Activated CD4-positive, alpha-beta T cell treated with anti-CD3 and anti-CD28 coated beads, Interleukin-2, amount 50 U/mL, for 4 hours (primary cell): ENCODE measurements at regions not wholly inside any gene's neighbourhood (a gene's known extent, or its start where the extent isn't known, plus 50 kb on each side); places are given as distances from the start of the nearest gene placed in this dataset.
A peak's percentile ranks its signal among the peaks of the same experiment; 100 is the strongest.
"Not testable (repeated sequence)": the region's sequence is repeated elsewhere in the genome, so short reads cannot be mapped to it uniquely, and the experiment has no call there.

Source experiments
- DNase-seq, 2 experiments: peaks; one replicate each; pipeline ENCODE4 v3.0.0-alpha.2; 2020

DNA sequence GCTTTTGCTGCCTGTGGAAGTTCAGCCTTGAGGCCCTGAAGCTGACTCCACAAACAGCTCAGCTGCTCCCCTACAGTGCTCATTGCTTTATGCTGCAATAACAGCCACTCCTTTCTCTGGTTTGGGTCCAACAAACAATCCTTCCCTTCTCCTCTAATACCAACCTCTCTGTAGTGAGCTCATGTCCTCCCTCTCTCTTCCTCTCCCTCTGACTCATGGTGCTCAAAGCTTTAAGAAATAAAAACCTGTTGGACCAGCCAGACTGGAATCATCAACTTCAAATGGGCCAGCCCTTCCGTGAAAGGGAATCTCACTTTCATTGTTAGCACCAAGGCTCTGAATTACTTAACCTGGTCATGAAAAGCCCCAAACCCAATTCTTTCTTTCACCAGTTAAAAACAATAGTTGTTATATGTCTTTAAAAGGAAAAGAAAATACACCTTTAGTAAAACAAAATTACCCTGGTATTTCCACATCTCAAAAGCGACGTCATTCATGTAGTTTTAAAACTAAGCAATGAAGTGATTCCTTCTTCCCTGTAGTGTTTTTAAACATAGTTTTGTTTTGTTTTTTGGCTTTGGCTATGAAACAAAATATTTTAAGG lies 126.4 kb downstream of the DUSP6 start:
- no peak for DNase-seq

DNA sequence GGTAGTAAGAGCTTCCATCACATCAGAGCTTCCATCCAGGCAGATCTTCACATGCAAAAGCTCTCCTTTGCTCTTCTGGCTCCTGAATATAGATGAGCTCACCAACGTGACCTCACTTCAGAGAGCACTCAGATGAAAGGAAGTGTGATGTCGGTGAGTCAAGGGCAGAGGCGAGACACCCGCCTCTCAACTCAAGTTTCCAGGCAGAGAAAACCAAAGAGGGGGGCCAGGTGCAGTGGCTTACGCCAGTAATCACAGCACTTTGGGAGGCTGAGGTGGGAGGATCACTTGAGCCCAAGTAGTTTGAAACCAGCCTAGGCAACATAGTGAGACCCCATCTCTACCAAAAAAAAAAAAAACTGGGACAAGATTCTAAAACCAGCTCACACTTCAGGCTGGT lies 126.9 kb downstream of the DUSP6 start:
- peak; percentile 74 to 81 for DNase-seq

DNA sequence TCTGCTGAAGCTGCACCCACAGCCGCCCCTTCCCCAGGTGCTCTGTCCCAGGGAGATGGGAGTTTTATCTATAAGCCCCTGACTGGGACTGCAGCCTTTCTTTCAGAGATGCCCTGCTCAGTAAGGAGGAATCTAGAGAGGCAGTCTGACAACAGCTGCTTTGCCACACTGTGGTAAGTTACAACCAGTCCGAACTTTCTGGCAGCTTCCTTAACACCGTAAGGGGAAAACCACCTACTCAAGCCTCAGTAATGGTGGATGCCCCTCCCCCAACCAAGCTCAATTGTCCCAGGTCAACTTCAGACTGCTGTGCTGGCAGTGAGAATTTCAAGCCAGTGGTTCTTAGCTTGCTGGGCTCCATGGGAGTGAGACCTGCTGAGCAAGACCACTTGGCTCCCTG lies 129.7 kb downstream of the DUSP6 start:
- DNase-seq: not testable (repeated sequence)

DNA sequence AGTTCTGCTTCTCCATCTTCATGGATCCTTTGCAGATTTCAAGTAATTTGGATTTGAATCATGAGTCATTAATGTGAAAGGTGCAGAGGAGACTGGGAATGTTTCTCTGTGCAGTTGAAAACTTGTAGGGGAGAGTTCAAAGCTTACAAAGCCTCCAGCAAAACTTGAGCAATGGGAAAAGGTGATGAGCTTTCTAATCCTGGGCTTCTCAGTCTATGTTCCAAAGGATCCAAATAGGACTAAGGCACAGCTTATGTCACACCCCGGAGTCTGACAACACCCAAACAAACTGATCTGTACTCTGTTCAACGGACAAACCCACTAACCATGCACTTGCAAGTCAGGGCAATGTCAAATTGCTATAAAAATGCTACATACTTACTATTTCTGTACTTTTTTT lies 134.8 kb downstream of the DUSP6 start:
- no peak for DNase-seq

DNA sequence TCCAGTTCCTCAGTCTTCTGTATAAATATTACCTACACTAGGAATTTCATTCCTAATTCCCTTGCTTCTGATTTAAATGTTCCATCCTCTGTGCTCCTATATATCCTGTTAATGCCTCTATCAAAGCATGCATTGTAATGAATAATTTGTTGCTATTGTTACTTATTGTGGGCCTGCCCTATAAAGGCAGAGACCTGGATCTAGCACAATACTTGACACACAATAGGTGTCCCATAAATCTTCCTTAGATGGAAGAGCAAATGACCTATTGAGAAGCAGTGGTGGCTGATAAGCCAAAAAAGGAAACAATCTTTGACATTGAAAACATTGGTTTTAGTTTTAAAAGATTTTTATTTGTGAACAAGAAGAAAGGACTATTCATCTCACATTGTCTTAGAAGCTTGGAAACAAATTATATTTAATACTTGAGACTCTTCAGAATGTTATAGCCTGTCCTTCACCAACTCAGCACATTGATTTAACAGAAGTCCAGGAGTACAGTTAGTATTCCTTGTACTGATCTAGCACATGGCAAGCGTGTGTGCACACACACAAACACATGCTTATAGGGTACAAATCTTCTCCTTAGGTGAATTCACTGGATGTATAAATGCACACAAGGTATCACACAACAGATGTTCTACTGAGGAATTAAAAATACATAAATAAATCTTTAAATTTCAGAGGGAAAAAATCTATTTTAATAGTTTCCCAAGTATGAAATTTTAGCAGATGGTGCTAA lies 135.9 kb downstream of the DUSP6 start:
- no peak for DNase-seq

DNA sequence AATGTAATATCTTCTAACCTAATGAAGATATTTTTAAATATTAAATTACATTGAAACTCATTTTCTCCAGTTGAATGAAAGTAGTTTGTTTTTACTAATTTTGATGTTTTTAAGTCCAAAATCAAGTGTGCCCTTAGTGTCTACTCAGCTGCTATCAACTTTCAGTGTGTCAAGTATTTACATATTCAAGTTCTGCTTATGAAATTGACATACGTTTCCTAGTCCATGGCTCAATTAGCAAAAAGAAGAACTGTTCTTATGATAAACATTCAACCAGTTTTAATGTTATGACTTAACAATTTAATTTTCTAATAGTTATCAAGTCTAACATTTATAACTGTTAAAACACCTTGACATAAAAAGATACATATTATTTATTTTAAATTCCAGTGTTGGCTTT lies 137.1 kb downstream of the DUSP6 start:
- DNase-seq: no peak

DNA sequence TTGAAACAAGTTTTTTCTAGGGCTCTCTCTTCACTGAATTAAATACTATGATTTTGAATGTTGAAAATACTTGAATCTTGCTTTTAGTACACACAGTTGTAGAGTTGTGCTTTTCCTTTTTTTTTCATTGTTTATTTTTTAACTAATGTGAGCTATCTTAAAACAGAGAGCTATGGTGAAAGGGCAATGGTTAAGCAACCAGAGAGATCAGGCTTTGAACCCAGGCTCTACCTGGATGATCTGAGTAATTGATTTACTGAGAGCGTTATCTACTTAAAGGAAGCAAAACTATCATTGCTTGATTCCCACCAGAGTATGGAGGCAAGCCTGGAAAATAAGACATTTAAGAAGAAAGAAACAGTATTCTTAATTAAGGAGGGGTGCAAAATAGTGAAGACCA lies 138.6 kb downstream of the DUSP6 start:
- DNase-seq: no peak

DNA sequence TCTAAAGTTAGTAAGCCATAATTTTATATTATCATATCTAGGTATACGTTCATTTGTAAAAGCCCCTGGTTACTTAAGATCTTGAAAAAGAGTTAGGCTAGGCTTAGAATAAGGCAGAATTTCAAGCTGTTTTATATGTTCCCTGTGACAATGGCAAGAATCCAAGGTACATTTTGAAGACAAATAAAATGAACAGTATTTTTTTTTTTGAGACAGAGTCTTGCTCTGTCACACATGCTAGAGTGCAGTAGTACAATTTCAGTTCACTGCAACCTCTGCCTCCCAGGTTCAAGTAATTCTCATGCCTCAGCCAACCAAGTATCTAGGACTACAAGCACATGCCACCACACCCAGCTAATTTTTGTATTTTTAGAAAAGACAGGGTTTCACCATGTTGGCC lies 139.2 kb downstream of the DUSP6 start:
- no peak for DNase-seq

DNA sequence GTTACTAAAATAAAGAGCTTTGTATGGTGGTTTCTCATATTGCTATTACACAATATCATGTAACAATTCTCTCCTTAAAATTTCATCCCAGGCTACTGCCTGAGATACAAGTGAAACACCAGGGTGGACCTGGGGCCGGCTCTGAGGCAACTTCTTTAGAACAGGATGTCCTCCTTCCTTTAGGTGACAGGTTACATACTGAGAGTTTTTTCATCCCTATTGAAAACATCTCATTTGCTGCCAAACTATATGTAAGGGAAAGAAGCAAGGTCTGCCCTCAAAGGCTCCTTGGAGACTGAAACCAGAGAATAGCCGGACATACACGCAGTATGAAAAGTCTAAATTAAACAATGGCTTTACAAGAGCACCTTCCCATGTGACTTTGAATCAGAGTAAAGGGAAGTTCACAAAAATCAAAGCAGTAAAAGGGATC lies 139.9 kb downstream of the DUSP6 start:
- no peak for DNase-seq

DNA sequence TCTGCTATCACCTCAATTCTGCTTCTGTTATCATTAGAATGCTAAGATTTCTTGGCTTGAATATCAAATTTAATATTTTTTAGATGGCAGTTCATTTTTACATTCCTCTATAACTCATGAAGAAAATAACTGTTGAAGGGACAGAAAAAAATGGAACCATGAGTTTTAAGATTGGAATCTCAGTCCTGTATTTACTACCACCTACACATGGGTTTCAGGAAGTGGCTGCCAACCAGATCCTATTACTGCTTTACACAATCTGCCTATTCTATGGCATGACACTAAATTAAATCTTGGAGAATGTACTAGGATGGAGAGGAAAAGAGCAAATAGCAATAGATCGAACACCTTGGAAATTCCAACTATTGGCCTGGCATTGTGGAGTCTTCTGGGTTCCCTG lies 140.8 kb downstream of the DUSP6 start:
- no peak for DNase-seq

DNA sequence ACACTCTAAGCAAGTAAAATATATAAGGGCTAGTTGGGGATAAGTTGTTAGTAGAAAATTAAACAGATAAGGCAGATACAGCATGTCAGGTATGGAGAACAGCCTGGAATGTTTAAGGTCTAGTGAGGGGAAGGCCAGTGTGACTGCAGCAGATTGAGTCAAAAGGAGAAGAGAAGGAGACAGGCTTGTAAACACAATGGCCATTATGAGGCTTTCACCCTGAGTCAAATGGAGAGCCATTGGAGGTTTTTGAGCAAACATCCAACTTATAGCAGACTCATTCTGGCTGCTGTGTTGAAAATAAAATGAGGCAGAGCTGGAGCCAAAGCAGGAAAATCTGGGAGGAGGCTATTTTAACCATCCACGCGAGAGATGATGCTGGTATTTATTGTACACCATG lies 142.0 kb downstream of the DUSP6 start:
- DNase-seq: no peak

DNA sequence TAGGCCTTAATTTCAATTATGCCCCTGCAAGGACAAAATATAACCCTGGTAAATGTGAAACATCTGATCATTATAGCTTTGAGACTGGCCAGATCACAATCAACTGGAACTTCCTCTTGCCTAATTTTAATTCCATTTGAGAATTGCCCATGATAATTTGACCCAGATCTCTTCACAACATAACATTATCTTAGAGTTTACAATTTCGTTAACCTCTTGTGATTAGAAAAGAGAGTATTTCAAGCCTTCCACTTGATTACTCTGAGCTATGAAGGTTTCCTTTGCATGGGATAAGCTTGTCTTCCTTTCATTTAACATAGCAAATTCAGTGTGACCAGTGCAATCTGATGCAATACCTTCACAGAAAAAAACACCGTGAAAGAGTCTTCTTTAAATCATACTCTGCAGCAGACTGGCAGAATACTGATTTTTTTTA lies 143.6 kb downstream of the DUSP6 start:
- no peak for DNase-seq

DNA sequence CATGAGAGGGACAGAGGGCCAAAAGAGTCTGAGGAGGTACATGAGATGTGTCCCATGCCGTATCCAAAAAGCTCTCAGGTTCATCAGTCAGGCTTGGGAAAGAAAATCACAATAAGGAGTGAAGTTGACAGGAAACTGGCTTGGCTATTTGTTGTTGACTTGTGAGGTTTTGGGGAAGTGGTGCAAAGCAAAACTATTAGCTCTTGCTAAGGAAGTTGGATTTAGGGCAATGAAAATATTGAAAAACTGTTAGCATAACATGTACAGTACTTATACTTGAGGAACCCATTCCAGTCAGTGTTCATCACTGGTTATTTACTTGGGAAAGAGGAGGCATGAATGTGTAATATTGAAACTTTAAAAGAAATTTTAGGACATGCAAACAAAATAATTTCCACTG lies 145.9 kb downstream of the DUSP6 start:
- no peak for DNase-seq

DNA sequence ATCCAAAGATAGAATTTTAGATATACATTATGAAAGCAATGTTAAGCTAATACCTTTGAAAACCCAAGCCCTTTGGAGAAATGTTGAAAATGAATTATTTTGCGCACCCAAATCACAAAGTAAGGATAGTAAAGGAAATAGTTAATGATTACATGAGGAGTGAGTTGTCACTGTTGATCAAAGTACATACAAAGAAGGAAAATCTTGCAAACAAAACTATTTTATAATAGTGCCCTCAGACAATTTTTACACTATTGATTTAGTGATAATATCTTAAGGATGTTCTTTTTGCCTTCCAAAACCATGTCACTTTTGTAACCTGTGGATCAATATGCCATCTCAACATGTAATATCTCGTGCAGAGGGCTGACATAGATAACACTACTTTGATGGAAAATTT lies 146.8 kb downstream of the DUSP6 start:
- DNase-seq: no peak

DNA sequence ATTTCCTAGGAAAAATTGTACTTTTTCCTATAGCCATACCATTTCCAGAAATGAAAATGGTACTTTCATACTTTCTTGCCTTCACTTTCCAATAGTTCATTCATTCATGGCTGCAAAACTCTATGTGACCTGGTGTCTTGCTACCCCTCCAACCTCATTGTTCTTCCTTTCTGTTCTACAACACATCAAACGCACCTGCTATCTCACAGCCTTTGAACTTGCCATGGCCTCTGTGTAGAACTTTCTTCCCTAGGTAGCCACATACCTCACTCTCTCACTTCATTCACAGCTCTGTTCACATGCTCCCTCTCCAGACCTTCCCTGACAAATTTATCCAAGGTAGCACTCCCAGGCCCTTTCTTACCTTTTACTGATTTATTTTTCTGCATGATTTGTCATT lies 149.2 kb downstream of the DUSP6 start:
- DNase-seq: no peak

DNA sequence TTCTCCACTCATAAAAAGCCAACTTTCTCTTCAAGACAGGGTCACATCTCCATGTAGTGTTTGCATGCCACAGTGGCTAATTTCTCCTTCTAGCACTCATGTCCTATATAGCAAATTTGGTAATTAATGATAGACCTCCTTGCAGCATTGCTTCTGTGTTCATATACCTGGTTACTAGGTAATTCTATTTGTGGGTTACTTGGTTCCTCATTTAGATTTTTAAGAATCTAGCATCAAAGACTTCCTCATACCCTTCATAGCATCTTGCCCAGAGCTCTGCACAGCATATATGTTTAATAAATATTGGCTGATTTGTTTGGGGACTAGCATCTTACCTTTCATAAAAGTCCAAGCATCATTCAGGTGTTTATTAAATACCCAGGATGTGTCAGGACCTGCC lies 152.1 kb downstream of the DUSP6 start:
- no peak for DNase-seq

DNA sequence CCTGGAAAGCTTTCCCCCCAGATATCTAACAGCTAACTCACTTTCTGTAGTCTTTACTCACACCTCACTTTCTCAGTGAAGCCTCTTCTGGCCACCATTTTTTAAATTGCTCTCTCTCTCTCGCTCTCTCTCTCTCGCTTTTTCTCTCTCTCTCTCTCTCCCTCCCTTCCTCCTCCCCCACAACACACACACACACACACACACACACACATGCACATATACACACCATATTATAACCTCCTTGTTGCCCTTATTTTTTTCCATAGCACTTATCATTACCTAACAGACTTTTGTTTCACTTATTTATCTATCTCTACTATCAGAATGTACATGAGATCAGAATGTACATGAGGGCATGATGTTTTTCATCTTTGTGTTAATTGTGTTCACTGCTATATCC lies 156.8 kb downstream of the DUSP6 start:
- DNase-seq: no peak

DNA sequence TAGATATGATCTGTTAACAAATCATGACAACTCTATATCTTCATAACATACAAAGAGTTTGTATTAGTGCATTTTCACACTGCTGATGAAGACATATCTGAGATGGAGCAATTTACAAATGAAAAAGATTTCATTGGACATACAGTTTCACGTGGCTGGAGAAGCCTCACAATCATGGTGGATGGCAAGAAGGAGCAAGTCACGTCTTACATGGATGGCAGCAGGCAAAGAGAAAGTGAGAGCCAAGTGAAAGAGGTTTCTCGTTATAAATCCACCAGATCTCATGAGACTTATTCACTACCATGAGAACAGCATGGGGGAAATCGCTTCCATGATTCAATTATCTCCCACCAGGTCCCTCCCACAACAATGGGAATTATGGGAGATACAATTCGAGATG lies 157.6 kb downstream of the DUSP6 start:
- no peak for DNase-seq

DNA sequence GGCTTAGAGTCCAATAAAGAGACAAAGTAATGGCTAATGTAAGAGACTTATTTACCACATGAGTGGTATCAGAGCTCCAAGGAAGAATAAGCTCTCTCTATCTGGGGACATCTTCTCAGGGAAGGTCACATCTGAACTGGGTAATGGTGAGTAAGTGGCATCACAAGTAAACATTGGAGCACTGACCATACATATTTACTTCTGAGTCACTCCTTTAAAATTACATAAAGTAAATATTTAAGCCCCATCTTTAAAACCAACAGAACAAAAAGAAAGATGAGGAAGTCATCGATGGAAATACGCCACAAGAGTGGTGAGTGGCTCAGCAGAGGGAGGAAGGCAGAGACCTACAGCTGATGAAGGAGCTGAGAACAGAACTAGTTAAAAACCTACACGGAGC lies 159.9 kb downstream of the DUSP6 start:
- DNase-seq: no peak

DNA sequence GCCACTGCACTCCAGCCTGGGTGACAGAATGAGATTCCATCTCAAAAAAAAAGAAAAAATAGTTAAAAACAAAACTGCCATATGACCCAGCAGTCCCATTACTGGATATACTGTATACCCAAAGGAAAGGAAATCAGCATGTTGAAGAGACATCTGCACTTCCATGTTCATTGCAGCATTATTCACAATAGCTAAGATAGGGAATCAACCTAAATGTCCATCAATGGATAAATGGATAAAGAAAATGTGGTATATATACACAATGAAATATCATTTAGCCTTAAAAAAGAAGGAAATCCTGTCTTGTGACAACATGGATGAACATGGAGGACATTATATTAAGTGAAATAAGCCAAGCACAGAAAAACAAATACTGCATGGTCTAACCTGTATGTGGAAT lies 160.7 kb downstream of the DUSP6 start:
- not testable (repeated sequence) for DNase-seq

DNA sequence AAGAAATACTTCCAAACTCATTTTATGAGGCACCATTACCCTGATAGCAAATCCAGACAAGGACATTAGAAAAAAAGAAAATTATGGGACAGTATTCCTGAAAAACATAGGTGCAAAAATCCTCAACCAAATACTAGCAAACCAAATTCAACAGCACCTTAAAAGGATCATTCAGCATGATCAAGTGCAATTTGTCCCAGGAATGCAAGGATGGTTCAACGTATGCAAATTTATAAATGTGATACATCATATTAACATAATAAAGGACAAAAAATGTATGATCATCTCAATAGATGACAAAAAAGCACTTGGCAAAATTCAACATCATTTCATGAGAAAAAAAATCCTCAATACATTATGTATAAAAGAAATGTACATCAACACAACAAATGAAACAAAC lies 162.9 kb downstream of the DUSP6 start:
- DNase-seq: no peak

DNA sequence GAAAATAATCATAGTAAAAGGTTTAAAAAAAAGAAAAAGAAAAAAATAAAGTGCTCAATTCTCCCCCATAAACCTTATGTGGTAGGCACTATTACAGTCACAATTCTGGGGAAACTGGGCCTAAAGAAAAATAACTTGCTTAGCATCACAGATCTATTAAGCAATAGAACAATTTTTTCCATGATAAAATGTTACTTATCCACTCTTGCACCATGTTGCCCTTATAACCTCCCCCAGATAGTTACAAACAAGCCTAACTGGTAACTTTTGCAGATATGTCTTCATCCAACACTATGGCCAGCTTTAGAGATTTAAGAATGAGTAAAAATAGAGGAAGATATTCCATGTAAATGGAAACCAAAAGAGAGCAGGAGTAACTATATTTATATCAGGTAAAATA lies 164.8 kb downstream of the DUSP6 start:
- no peak for DNase-seq

DNA sequence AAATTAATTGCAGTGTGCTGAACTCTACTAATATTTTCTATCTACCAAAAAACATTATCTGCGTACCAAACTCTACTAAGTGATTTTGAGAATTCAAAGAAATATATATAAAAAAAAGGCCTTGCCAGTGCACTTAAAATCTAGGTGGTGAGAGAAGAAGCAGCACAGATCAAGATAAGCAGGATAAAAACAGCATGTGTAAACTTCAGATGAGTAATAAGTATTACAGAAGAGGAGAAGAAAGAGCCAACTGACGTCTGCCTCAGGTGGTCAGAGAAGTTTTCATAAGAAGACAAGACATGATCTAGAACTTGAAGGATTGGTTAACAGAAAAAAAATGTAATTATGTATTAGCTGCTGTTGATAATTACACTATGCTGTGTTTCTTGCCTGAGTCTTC lies 166.4 kb downstream of the DUSP6 start:
- no peak for DNase-seq

DNA sequence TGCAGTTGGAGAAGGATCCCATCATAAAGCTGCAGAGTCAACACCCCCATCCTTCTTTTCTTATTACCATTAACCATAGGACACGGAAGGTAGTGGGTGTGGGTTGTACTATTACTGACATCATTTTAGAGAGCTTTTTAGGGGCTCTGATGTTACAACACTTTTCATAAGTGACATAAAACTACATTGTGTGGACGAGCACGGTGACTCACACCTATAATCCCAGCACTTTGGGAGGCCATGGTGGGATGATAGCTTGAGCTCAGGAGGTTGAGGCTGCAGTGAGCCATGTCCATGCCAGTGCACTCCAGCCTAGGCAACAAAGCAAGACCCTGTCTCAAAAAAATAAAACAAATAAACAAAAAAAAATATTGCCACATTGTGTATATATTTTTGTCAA lies 167.1 kb downstream of the DUSP6 start:
- no peak for DNase-seq

DNA sequence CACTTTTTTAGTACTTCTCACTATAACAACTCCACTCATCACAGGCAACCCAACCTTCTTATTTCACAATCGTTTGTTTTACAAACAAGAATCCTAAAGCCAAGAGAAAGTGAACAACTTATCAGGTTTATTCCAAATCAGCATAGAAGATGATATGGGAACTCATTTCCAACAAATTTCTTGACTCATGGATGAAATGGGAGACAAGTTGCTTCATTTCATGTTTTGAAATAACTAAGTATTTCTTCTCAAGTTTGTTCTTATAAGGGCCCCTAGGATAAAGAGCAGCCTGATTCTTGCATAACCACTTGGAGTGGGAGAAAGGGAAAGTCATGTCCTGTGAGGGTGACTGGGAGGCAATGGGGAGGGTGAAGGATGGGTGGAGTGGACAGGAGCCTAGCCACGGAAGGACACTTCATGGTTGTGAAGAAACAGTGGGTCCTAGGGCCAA lies 168.3 kb downstream of the DUSP6 start:
- no peak for DNase-seq
